Endothelial cell of umbilical vein (primary cell): ENCODE measurements at regions not wholly inside any gene's neighbourhood (a gene's known extent, or its start where the extent isn't known, plus 50 kb on each side); places are given as distances from the start of the nearest gene placed in this dataset.

Source experiments
- BruUV-seq: library from RNA; stranded (reverse); fragments of 400-500 nt; replicated peaks from 2 replicates; lab custom pipeline; 2021; lab: Mats Ljungman, UMichigan
- CTCF ChIA-PET: fragments of 300-600, 350-600 bp; sonication (Branson Sonifier 250); formaldehyde crosslinking; loops from one replicate; lab custom pipeline; 2021; ENCODE audit warnings: antibody characterized with exemption, inconsistent platforms; lab: Charles Lee
- POLR2A ChIA-PET: fragments of 300-600, 350-600 bp; sonication (Branson Sonifier 250); formaldehyde crosslinking; loops from one replicate; lab custom pipeline; 2021; ENCODE audit warnings: antibody characterized with exemption, inconsistent platforms; lab: Charles Lee
- DNase-seq: peaks from one replicate; pipeline ENCODE4 v3.0.0-alpha.2; 2011; ENCODE audit warnings: low read depth, low spot score
- FAIRE-seq: peaks from 2 replicates; lab custom pipeline; 2011; peaks lifted over from hg19 to GRCh38; lab: Jason Lieb, UNC
- H2AFZ ChIP-seq: 2 replicates; pipeline ENCODE4 v1.6.0; 2012; ENCODE audit warnings: low read depth, low read length, control low read depth, inconsistent platforms
- H3K27ac ChIP-seq: 2 replicates; pipeline ENCODE4 v1.5.1; 2011; ENCODE audit warnings: low read depth, mild to moderate bottlenecking, control low read depth, low read length, moderate library complexity; ENCODE audit not compliant: insufficient read depth
- H3K27me3 ChIP-seq, 2 experiments: 2 replicates each; pipeline versions ENCODE4 v1.6.0 to v1.6.1; 2011; ENCODE audit warnings: low read length in 2 of 2, mixed read lengths in 1 of 2; ENCODE audit not compliant: control insufficient read depth in 2 of 2, insufficient read depth in 2 of 2
- H3K36me3 ChIP-seq, 2 experiments: 2 replicates in 1 of 2; 3 replicates in 1 of 2; pipeline ENCODE4 v1.5.1; 2011; ENCODE audit warnings: low read length in 2 of 2, mild to moderate bottlenecking in 1 of 2, moderate library complexity in 1 of 2; ENCODE audit not compliant: control insufficient read depth in 2 of 2, insufficient read depth in 2 of 2; ENCODE audit errors: extremely low read depth in 1 of 2
- H3K4me1 ChIP-seq: 3 replicates; pipeline ENCODE4 v1.5.1; 2011; ENCODE audit warnings: mild to moderate bottlenecking, low read length; ENCODE audit not compliant: control insufficient read depth, insufficient read depth; ENCODE audit errors: extremely low read depth
- H3K4me2 ChIP-seq: 2 replicates; pipeline ENCODE4 v1.6.1; 2011; ENCODE audit warnings: low read length, control low read depth, mixed read lengths; ENCODE audit not compliant: insufficient read depth
- H3K4me3 ChIP-seq, 3 experiments: fragments of 200-600 bp in 1 of 3; sonication (generic), shearing (Covaris generic) in 1 of 3; replicated peaks in 1 of 3; 2 replicates each; pipeline ENCODE4 v1.5.1; 2011 to 2016; ENCODE audit warnings: control low read depth in 3 of 3, low read length in 3 of 3, mild to moderate bottlenecking in 2 of 3, inconsistent platforms in 1 of 3, low read depth in 1 of 3, moderate library complexity in 1 of 3; ENCODE audit not compliant: insufficient read depth in 1 of 3
- H3K79me2 ChIP-seq: 2 replicates; pipeline ENCODE4 v1.6.0; 2012; ENCODE audit warnings: low read length, inconsistent platforms; ENCODE audit not compliant: control insufficient read depth, insufficient read depth
- H3K9ac ChIP-seq: replicated peaks from 2 replicates; pipeline ENCODE3; 2011; ENCODE audit warnings: low read length, control low read depth; ENCODE audit not compliant: insufficient read depth; ENCODE audit errors: extremely low read depth
- H3K9me1 ChIP-seq: replicated peaks from 3 replicates; pipeline ENCODE4 v1.6.0; 2011; ENCODE audit warnings: mild to moderate bottlenecking, low read length; ENCODE audit not compliant: control insufficient read depth, insufficient read depth; ENCODE audit errors: extremely low read depth
- H3K9me3 ChIP-seq: replicated peaks from 2 replicates; pipeline ENCODE4 v1.5.1; 2012; ENCODE audit warnings: low read length, inconsistent platforms; ENCODE audit not compliant: control insufficient read depth, insufficient read depth
- H4K20me1 ChIP-seq: replicated peaks from 2 replicates; pipeline ENCODE3; 2011; ENCODE audit warnings: mild to moderate bottlenecking, low read length; ENCODE audit not compliant: control insufficient read depth, insufficient read depth; ENCODE audit errors: extremely low read depth
- EZH2 ChIP-seq: IDR thresholded peaks from 2 replicates; pipeline ENCODE4 v1.6.1; 2012; ENCODE audit warnings: borderline replicate concordance, low read depth, mild to moderate bottlenecking, moderate library complexity, low read length, inconsistent platforms; ENCODE audit not compliant: severe bottlenecking
- FOS ChIP-seq: IDR thresholded peaks from 2 replicates; pipeline ENCODE4 v1.6.1; 2011; ENCODE audit warnings: mild to moderate bottlenecking, low read length, moderate library complexity, borderline replicate concordance; ENCODE audit not compliant: insufficient read depth
- GATA2 ChIP-seq: IDR thresholded peaks from 2 replicates; pipeline ENCODE4 v1.7.0; 2011; ENCODE audit warnings: low read depth, mild to moderate bottlenecking, moderate library complexity, mixed read lengths, low read length; ENCODE audit not compliant: insufficient read length, insufficient read depth
- JUN ChIP-seq: IDR thresholded peaks from 2 replicates; pipeline ENCODE4 v1.6.1; 2011; ENCODE audit warnings: borderline replicate concordance, low read depth; ENCODE audit not compliant: insufficient read length, insufficient read depth
- MYC ChIP-seq: IDR thresholded peaks from one replicate; pipeline ENCODE4 v1.6.1; 2011; ENCODE audit warnings: mild to moderate bottlenecking, low read depth, low read length
- POLR2A ChIP-seq: IDR thresholded peaks from 2 replicates; pipeline ENCODE4 v1.6.1; 2012; ENCODE audit warnings: low read depth, mild to moderate bottlenecking, control low read depth, low read length
- POLR2AphosphoS5 ChIP-seq: IDR thresholded peaks from 2 replicates; pipeline ENCODE4 v1.6.1; 2012; ENCODE audit warnings: low read depth, mild to moderate bottlenecking, control low read depth, low read length, moderate library complexity; ENCODE audit not compliant: insufficient read depth
- dilution Hi-C: fragments of 300-500 bp; cut with MboI; formaldehyde crosslinking; loops from one replicate; pipeline ENCODE4 v1.15.0; 2019; ENCODE audit warnings: low sequenced_read_pairs; ENCODE audit not compliant: extremely low pct_ligation_motif_present
- intact Hi-C: fragments of 100-400 bp; cut with micrococcal nuclease; formaldehyde crosslinking; loops from one replicate; pipeline ENCODE4 v1.10.0; 2022
- TF ChIP-seq, protein P1 (sequence below): IDR thresholded peaks from 2 replicates; pipeline ENCODE4 v1.6.1; 2011; ENCODE audit not compliant: insufficient read depth, insufficient read length
- TF ChIP-seq, protein P2 (sequence below), 2 donors: IDR thresholded peaks; 1 replicate in 1 of 2; 2 replicates in 1 of 2; pipeline ENCODE4 v1.5.1; 2011; ENCODE audit warnings: low read length in 2 of 2, mild to moderate bottlenecking in 2 of 2, moderate library complexity in 2 of 2, control low read depth in 1 of 2, inconsistent platforms in 1 of 2, low read depth in 1 of 2; ENCODE audit not compliant: insufficient read depth in 1 of 2; ENCODE audit errors: extremely low read depth in 1 of 2

DNA sequence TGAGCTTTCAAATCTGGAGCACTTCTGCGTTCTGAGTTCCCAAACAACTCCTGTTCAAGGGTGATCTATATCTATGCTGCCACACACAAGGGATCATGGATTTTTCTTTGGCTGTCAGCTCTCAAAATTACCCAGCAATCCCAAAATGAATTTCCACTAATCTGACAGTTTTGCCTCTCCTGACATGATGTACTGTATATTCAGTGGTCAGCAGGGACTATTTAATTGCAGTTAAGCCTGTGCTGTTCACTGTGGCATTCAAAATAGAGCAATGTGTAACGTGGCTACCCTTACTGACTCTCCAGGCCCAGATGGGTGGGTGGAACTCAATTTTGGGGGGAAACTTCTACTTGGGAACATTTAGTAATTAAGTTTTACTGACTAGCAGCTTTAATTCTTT is 283.8 kb upstream of the TSHZ2 start:
- Histone ChIP-seq H3K36me3 (no peaks in the 10 kb centered on the region), H3K27ac (no peak overlapping the region), H3K4me2 (no peak overlapping the region), H2AFZ (no peak overlapping the region), H3K4me3 (no peak overlapping the region), H3K9me3 (no peaks in the 10 kb centered on the region), H3K9me1 (no peaks in the 10 kb centered on the region), H3K79me2 (no peaks in the 10 kb centered on the region), H3K4me1 (no peaks in the 10 kb centered on the region), H3K27me3 (no peaks in the 10 kb centered on the region), H3K9ac (no peak overlapping the region), H4K20me1 (no peaks in the 10 kb centered on the region)
- FAIRE-seq = no peak
- no peak for DNase-seq
- CTCF ChIA-PET = no interaction called here
- BruUV-seq = no TSS peak
- dilution Hi-C loops (no loop called here), intact Hi-C loops (no loop called here)
- POLR2A ChIA-PET = no interaction called here
- no peak for TF ChIP-seq POLR2AphosphoS5
- TF ChIP-seq POLR2A = no peak
- no peak for TF ChIP-seq GATA2
- TF ChIP-seq, protein P1, sequence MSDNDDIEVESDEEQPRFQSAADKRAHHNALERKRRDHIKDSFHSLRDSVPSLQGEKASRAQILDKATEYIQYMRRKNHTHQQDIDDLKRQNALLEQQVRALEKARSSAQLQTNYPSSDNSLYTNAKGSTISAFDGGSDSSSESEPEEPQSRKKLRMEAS = no peak
- no peak for TF ChIP-seq FOS
- no peak for TF ChIP-seq MYC
- TF ChIP-seq, protein P2, sequence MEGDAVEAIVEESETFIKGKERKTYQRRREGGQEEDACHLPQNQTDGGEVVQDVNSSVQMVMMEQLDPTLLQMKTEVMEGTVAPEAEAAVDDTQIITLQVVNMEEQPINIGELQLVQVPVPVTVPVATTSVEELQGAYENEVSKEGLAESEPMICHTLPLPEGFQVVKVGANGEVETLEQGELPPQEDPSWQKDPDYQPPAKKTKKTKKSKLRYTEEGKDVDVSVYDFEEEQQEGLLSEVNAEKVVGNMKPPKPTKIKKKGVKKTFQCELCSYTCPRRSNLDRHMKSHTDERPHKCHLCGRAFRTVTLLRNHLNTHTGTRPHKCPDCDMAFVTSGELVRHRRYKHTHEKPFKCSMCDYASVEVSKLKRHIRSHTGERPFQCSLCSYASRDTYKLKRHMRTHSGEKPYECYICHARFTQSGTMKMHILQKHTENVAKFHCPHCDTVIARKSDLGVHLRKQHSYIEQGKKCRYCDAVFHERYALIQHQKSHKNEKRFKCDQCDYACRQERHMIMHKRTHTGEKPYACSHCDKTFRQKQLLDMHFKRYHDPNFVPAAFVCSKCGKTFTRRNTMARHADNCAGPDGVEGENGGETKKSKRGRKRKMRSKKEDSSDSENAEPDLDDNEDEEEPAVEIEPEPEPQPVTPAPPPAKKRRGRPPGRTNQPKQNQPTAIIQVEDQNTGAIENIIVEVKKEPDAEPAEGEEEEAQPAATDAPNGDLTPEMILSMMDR (IDR thresholded peaks at IDR 0.05; ENCODE audit: extremely low read depth in 1 of 2, insufficient read depth in 1 of 2, low read depth in 1 of 2, low read length in 2 of 2) = no peak
- no peak for TF ChIP-seq EZH2
- no peak for TF ChIP-seq JUN
